Activated CD4-positive, alpha-beta memory T cell treated with anti-CD3 and anti-CD28 coated beads, Interleukin-2, amount 10 ng/mL, durations not matched to agents 7 days and 5 days (primary cell): ENCODE measurements at regions not wholly inside any gene's neighbourhood (a gene's known extent, or its start where the extent isn't known, plus 50 kb on each side); places are given as distances from the start of the nearest gene placed in this dataset.

Experiments
- CTCF ChIA-PET: fragments of 350-600 bp; sonication (Branson Sonifier 250); formaldehyde crosslinking; loops from one replicate; lab custom pipeline; 2021; ENCODE audit warnings: antibody characterized with exemption, inconsistent platforms; lab: Charles Lee
- POLR2A ChIA-PET: fragments of 350-600 bp; sonication (Branson Sonifier 250); formaldehyde crosslinking; loops from one replicate; lab custom pipeline; 2021; ENCODE audit warnings: antibody characterized with exemption; lab: Charles Lee
- DNase-seq: peaks from one replicate; pipeline ENCODE4 v3.0.0-alpha.2; 2020
- H3K27ac Mint-ChIP-seq: one replicate; pipeline ENCODE4 v1.8.0; 2021; ENCODE audit warnings: mild to moderate bottlenecking, mixed read lengths
- H3K27me3 Mint-ChIP-seq: one replicate; pipeline ENCODE4 v1.8.0; 2021; ENCODE audit warnings: mixed read lengths
- H3K36me3 Mint-ChIP-seq: one replicate; pipeline ENCODE4 v1.8.0; 2021; ENCODE audit warnings: low read depth, mixed read lengths
- H3K4me1 Mint-ChIP-seq: one replicate; pipeline ENCODE4 v1.8.0; 2021; ENCODE audit warnings: mixed read lengths
- H3K4me3 Mint-ChIP-seq: one replicate; pipeline ENCODE4 v1.8.0; 2021; ENCODE audit warnings: mild to moderate bottlenecking, mixed read lengths
- H3K9me3 Mint-ChIP-seq: one replicate; pipeline ENCODE4 v1.8.0; 2021; ENCODE audit warnings: mixed read lengths

GRCh38 chr1:94727846-94728715, 92.1 kb upstream of the SLC44A3 start:
- no peak overlapping the region for H3K27ac Mint-ChIP-seq
- ChIA-PET CTCF (no interaction called here), POLR2A (no interaction called here)
- H3K9me3 Mint-ChIP-seq, result no peaks in the 10 kb centered on the region
- DNase-seq, result no peak
- no peaks in the 10 kb centered on the region for H3K36me3 Mint-ChIP-seq
- H3K4me3 Mint-ChIP-seq, result no peak overlapping the region
- H3K27me3 Mint-ChIP-seq, result peaks cover 4% of the 10 kb centered on the region
- no peaks in the 10 kb centered on the region for H3K4me1 Mint-ChIP-seq

GRCh38 chr1:94726981-94727685, 93.0 kb upstream of the SLC44A3 start:
- Mint-ChIP-seq H3K4me1 (no peaks in the 10 kb centered on the region), H3K9me3 (no peaks in the 10 kb centered on the region), H3K36me3 (no peaks in the 10 kb centered on the region), H3K4me3 (no peak overlapping the region), H3K27me3 (peaks cover 6% of the 10 kb centered on the region), H3K27ac (no peak overlapping the region)
- DNase-seq, result no peak
- CTCF ChIA-PET, result no interaction called here
- POLR2A ChIA-PET, result no interaction called here

- H3K9me3 Mint-ChIP-seq, result no peaks in the 10 kb centered on the region
- peaks cover 6% of the 10 kb centered on the region for H3K27me3 Mint-ChIP-seq
- DNase-seq, result no peak
- ChIA-PET POLR2A (no interaction called here), CTCF (no interaction called here)
- no peaks in the 10 kb centered on the region for H3K4me1 Mint-ChIP-seq
- H3K27ac Mint-ChIP-seq, result no peak overlapping the region
- no peak overlapping the region for H3K4me3 Mint-ChIP-seq
- no peaks in the 10 kb centered on the region for H3K36me3 Mint-ChIP-seq
Measured at GRCh38 chr1:94725566-94725965, 94.6 kb upstream of the SLC44A3 start.

- POLR2A ChIA-PET, result no interaction called here
- CTCF ChIA-PET, result no interaction called here
Measured at GRCh38 chr1:94723894-94724293, 96.3 kb upstream of the SLC44A3 start.

GRCh38 chr1:94723463-94723862, 96.7 kb upstream of the SLC44A3 start:
- CTCF ChIA-PET, result no interaction called here

More at GRCh38 chr1:94723894-94724293, 96.3 kb upstream of the SLC44A3 start:
- Mint-ChIP-seq H3K4me1 (no peaks in the 10 kb centered on the region), H3K27me3 (peaks cover 6% of the 10 kb centered on the region), H3K27ac (no peak overlapping the region), H3K9me3 (no peaks in the 10 kb centered on the region), H3K36me3 (no peaks in the 10 kb centered on the region), H3K4me3 (no peak overlapping the region)
- no peak for DNase-seq

GRCh38 chr1:94722181-94722580, 98.0 kb upstream of the SLC44A3 start:
- H3K4me1 Mint-ChIP-seq, result no peaks in the 10 kb centered on the region
- no peak for DNase-seq
- no peaks in the 10 kb centered on the region for H3K36me3 Mint-ChIP-seq
- no peak overlapping the region for H3K4me3 Mint-ChIP-seq
- no peak overlapping the region for H3K27ac Mint-ChIP-seq
- H3K27me3 Mint-ChIP-seq, result peaks cover 8% of the 10 kb centered on the region
- ChIA-PET CTCF (no interaction called here), POLR2A (no interaction called here)
- H3K9me3 Mint-ChIP-seq, result no peaks in the 10 kb centered on the region

More at GRCh38 chr1:94723463-94723862, 96.7 kb upstream of the SLC44A3 start:
- Mint-ChIP-seq H3K4me1 (no peaks in the 10 kb centered on the region), H3K36me3 (no peaks in the 10 kb centered on the region), H3K27ac (no peak overlapping the region), H3K4me3 (no peak overlapping the region), H3K9me3 (no peaks in the 10 kb centered on the region), H3K27me3 (peaks cover 8% of the 10 kb centered on the region)
- POLR2A ChIA-PET, result no interaction called here
- DNase-seq, result no peak

GRCh38 chr1:94721240-94721639, 98.9 kb upstream of the SLC44A3 start:
- POLR2A ChIA-PET, result no interaction called here
- Mint-ChIP-seq H3K36me3 (no peaks in the 10 kb centered on the region), H3K4me3 (no peak overlapping the region), H3K4me1 (no peaks in the 10 kb centered on the region), H3K27me3 (peaks cover 8% of the 10 kb centered on the region), H3K9me3 (no peaks in the 10 kb centered on the region), H3K27ac (no peak overlapping the region)
- CTCF ChIA-PET, result no interaction called here
- DNase-seq, result no peak

GRCh38 chr1:94719926-94720793, 100.0 kb upstream of the SLC44A3 start:
- DNase-seq, result no peak
- no peaks in the 10 kb centered on the region for H3K9me3 Mint-ChIP-seq
- CTCF ChIA-PET, result no interaction called here

GRCh38 chr1:94716965-94717364, 103.2 kb upstream of the SLC44A3 start:
- no peaks in the 10 kb centered on the region for H3K9me3 Mint-ChIP-seq
- no peak overlapping the region for H3K27ac Mint-ChIP-seq
- ChIA-PET CTCF (no interaction called here), POLR2A (no interaction called here)
- H3K27me3 Mint-ChIP-seq, result peaks cover 2% of the 10 kb centered on the region
- DNase-seq, result no peak
- H3K4me3 Mint-ChIP-seq, result no peak overlapping the region
- no peaks in the 10 kb centered on the region for H3K36me3 Mint-ChIP-seq
- H3K4me1 Mint-ChIP-seq, result no peaks in the 10 kb centered on the region

More at GRCh38 chr1:94719926-94720793, 100.0 kb upstream of the SLC44A3 start:
- POLR2A ChIA-PET, result no interaction called here
- Mint-ChIP-seq H3K4me1 (no peaks in the 10 kb centered on the region), H3K4me3 (no peak overlapping the region), H3K27me3 (peaks cover 4% of the 10 kb centered on the region), H3K36me3 (no peaks in the 10 kb centered on the region), H3K27ac (no peak overlapping the region)

- Mint-ChIP-seq H3K9me3 (no peaks in the 10 kb centered on the region), H3K27ac (no peak overlapping the region), H3K4me3 (no peak overlapping the region), H3K4me1 (no peaks in the 10 kb centered on the region), H3K36me3 (no peaks in the 10 kb centered on the region), H3K27me3 (peaks cover 2% of the 10 kb centered on the region)
- ChIA-PET POLR2A (no interaction called here), CTCF (no interaction called here)
- DNase-seq, result no peak
Measured at GRCh38 chr1:94715321-94715720, 104.8 kb upstream of the SLC44A3 start.

- ChIA-PET POLR2A (no interaction called here), CTCF (no interaction called here)
- Mint-ChIP-seq H3K9me3 (no peaks in the 10 kb centered on the region), H3K4me1 (no peaks in the 10 kb centered on the region), H3K36me3 (no peaks in the 10 kb centered on the region), H3K27ac (no peak overlapping the region), H3K27me3 (peaks cover 2% of the 10 kb centered on the region), H3K4me3 (no peak overlapping the region)
- no peak for DNase-seq
Measured at GRCh38 chr1:94714552-94714951, 105.6 kb upstream of the SLC44A3 start.

- Mint-ChIP-seq H3K4me3 (no peak overlapping the region), H3K4me1 (no peaks in the 10 kb centered on the region), H3K27ac (no peak overlapping the region), H3K27me3 (peaks cover 2% of the 10 kb centered on the region), H3K9me3 (no peaks in the 10 kb centered on the region), H3K36me3 (no peaks in the 10 kb centered on the region)
- ChIA-PET POLR2A (no interaction called here), CTCF (no interaction called here)
- DNase-seq, result no peak
Measured at GRCh38 chr1:94714152-94714551, 106.0 kb upstream of the SLC44A3 start.
